ENCODE measurements at regions not wholly inside any gene's neighbourhood (a gene's known extent, or its start where the extent isn't known, plus 50 kb on each side); places are given as distances from the start of the nearest gene placed in this dataset.

GRCh38 chr18:8944871-8945245, 157.6 kb upstream of the NDUFV2 start:
- TF ChIP-seq CTCF (conservative IDR thresholded peaks at IDR 0.05; ENCODE audit: low read length) (peak; percentile 46), EZH2phosphoT487 (IDR thresholded peaks at IDR 0.05; ENCODE audit: borderline replicate concordance, low read depth, low read length) (no peak)

All from OCI-LY7 (cell line).